Adrenal gland (tissue), 9 donors: ENCODE measurements at regions not wholly inside any gene's neighbourhood (a gene's known extent, or its start where the extent isn't known, plus 50 kb on each side); places are given as distances from the start of the nearest gene placed in this dataset.
"Not testable (repeated sequence)": the region's sequence is repeated elsewhere in the genome, so short reads cannot be mapped to it uniquely, and the experiment has no call there.

Experiments used
- DNase-seq, 7 donors: peaks; one replicate each; pipeline ENCODE4 v3.0.0-alpha.2; 2019 to 2020
- H3K27ac ChIP-seq, 5 donors: fragments of 200-600 bp; sonication (generic) in 4 of 5; 1 replicate in 3 of 5; 2 replicates in 2 of 5; pipeline versions ENCODE4 v1.5.1 to v1.8.0; 2016 to 2020; ENCODE audit warnings: mild to moderate bottlenecking in 1 of 5
- H3K27me3 ChIP-seq: fragments of 200-600 bp; 2 replicates; pipeline ENCODE4 v1.8.0; 2021
- H3K36me3 ChIP-seq, 2 donors: fragments of 200-600 bp; replicated peaks in 1 of 2; 1 replicate in 1 of 2; 2 replicates in 1 of 2; pipeline versions ENCODE4 v1.5.1 to v1.8.0; 2018 to 2022
- H3K4me1 ChIP-seq, 2 donors: fragments of 200-600 bp; replicated peaks in 1 of 2; 1 replicate in 1 of 2; 2 replicates in 1 of 2; pipeline versions ENCODE4 v1.5.1 to v1.8.0; 2018 to 2021
- H3K4me3 ChIP-seq, 4 donors: fragments of 200-600 bp; sonication (generic) in 3 of 4; one replicate each; pipeline ENCODE4 v1.5.1; 2016 to 2018
- H3K9me3 ChIP-seq, 3 donors: fragments of 200-600 bp; sonication (generic) in 1 of 3; replicated peaks in 1 of 3; 1 replicate in 2 of 3; 2 replicates in 1 of 3; pipeline versions ENCODE4 v1.5.1 to v1.8.0; 2016 to 2021
- POLR2A ChIP-seq, 2 donors: fragments of 450-650 bp; IDR thresholded peaks; one replicate each; pipeline ENCODE4 v1.6.1; 2017; ENCODE audit warnings: antibody characterized with exemption in 2 of 2, mild to moderate bottlenecking in 2 of 2, moderate library complexity in 1 of 2
- WGBS, 4 donors: extraction: QIAGEN DNeasy Blood & Tissue Kit in 2 of 4; methylation state at CpG; one replicate each; pipeline versions ENCODE4 v1.1.5 to v1.1.7; 2013 to 2017; 5-methylcytosine and 5-hydroxymethylcytosine counted together
- intact Hi-C, 2 donors: fragments of 100-400 bp; cut with DNase I; formaldehyde crosslinking; loops; one replicate each; pipeline versions ENCODE4 v1.14.1 to v1.15.0; 2022 to 2023
- TF ChIP-seq, protein P1 (sequence below), 6 experiments: fragments of 450-650 bp in 4 of 6; fragments of 200-600 bp in 2 of 6; sonication (generic) in 1 of 6; IDR thresholded peaks; 1 replicate in 5 of 6; 2 replicates in 1 of 6; pipeline versions ENCODE4 v1.5.1 to v1.8.0; 2016 to 2021; ENCODE audit warnings: antibody characterized with exemption in 6 of 6, mild to moderate bottlenecking in 2 of 6, moderate library complexity in 1 of 6
- donor health status: healthy with polysubstance abuse.
- donor health status: Bipolar disorder and iron deficiency.
- donor health status: DM: yes; HTN: yes; CAD: no.
- donor health status: DM: no; HTN: no; CAD: no.
- donor health status: DM: no; HTN: no; CAD: no.

DNA sequence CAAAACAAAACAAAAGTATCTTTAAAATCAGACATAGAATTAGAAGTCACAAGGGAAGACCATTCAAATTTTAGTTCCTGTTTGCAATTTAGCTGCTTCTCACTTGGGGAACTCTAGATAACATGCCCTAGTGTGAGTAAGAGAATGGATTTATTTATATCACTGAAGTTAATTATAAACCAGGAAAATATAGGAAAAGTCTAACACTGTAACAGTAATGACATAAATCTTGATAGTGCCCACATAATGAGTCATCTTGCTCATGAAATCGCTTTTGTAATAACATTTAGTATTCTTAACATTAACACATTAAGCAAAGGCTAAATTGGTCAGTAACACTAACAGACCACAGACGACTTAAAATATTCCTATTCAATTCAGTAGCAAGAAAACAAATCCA is 710.7 kb downstream of the STPG2 start:
- no peaks in the 10 kb centered on the region for H3K4me1 ChIP-seq
- no peak for DNase-seq
- H3K4me3 ChIP-seq, result no peak overlapping the region
- H3K27me3 ChIP-seq, result no peaks in the 10 kb centered on the region
- WGBS, 4 donors, result 58 to 76% (median 60%) methylated on average over 2 of the region's 2 CpGs
- intact Hi-C loops, result no loop called here
- TF ChIP-seq POLR2A (IDR thresholded peaks at IDR 0.05), result no peak
- TF ChIP-seq, protein P1, sequence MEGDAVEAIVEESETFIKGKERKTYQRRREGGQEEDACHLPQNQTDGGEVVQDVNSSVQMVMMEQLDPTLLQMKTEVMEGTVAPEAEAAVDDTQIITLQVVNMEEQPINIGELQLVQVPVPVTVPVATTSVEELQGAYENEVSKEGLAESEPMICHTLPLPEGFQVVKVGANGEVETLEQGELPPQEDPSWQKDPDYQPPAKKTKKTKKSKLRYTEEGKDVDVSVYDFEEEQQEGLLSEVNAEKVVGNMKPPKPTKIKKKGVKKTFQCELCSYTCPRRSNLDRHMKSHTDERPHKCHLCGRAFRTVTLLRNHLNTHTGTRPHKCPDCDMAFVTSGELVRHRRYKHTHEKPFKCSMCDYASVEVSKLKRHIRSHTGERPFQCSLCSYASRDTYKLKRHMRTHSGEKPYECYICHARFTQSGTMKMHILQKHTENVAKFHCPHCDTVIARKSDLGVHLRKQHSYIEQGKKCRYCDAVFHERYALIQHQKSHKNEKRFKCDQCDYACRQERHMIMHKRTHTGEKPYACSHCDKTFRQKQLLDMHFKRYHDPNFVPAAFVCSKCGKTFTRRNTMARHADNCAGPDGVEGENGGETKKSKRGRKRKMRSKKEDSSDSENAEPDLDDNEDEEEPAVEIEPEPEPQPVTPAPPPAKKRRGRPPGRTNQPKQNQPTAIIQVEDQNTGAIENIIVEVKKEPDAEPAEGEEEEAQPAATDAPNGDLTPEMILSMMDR (IDR thresholded peaks at IDR 0.05), result no peak
- no peak overlapping the region for H3K27ac ChIP-seq
- no peaks in the 10 kb centered on the region for H3K9me3 ChIP-seq
- no peaks in the 10 kb centered on the region for H3K36me3 ChIP-seq

DNA sequence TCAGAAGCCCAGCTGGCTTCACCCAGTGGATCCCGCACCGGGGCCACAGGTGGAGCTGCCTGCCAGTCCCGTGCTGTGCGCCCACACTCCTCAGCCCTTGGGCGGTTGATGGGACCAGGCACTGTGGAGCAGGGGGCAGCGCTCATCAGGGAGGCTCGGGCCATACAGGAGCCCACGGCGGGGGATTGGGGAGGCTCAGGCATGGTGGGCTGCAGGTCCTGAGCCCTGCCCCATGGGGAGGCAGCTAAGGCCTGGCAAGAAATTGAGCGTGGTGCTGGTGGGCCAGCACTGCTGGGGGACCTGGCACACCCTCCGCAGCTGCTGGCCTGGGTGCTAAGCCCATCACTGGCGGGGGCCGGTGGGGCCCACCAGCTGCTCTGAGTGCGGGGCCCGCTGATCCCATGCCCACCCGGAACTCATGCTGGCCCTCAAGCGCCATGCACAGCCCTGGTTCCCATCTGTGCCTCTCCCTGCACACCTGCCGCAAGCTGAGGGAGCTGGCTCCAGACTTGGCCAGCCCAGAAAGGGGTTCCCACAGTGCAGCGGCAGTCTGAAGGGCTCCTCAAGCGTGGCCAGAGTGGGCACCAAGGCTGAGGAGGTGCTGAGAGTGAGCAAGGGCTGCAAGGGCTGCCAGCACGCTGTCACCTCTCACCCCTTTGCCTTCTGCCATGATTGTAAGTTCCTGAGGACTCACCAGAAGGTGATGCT is 705.1 kb downstream of the STPG2 start:
- H3K27me3 ChIP-seq, DNase-seq, intact Hi-C loops, H3K4me1 ChIP-seq, H3K9me3 ChIP-seq, H3K27ac ChIP-seq, H3K4me3 ChIP-seq, H3K36me3 ChIP-seq: not testable (repeated sequence)
- 91 to 96% (median 92%) methylated on average over 9 to 21 of the region's 21 CpGs for WGBS, 4 donors

DNA sequence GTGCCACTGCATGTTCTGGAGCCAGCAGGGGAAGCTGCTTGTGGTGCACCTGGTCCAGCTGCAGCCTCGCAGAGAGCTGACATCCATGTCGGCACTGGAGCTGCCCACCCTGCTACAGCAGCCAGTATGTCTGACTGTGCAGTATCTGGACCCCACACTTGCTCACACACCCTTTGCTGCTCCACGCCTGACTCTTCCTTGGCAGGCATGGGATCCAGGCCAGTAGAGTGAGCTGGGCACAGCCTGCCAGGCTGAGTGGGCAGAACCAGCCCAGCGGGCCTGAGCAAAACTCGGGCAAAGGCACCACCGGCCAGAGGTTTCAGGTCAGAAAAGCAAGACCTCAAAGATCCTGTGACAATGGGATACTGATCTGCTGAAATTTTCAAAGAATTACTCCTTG is 690.1 kb downstream of the STPG2 start:
- Histone ChIP-seq H3K4me3 (no peak overlapping the region), H3K9me3 (no peaks in the 10 kb centered on the region), H3K4me1 (no peaks in the 10 kb centered on the region), H3K27ac (no peak overlapping the region), H3K36me3 (no peaks in the 10 kb centered on the region), H3K27me3 (no peaks in the 10 kb centered on the region)
- TF ChIP-seq, protein P1 (IDR thresholded peaks at IDR 0.05), result no peak
- TF ChIP-seq POLR2A (IDR thresholded peaks at IDR 0.05), result no peak
- intact Hi-C loops, result no loop called here
- no peak for DNase-seq
- 78 to 93% (median 86%) methylated on average over 3 to 6 of the region's 6 CpGs for WGBS, 4 donors

DNA sequence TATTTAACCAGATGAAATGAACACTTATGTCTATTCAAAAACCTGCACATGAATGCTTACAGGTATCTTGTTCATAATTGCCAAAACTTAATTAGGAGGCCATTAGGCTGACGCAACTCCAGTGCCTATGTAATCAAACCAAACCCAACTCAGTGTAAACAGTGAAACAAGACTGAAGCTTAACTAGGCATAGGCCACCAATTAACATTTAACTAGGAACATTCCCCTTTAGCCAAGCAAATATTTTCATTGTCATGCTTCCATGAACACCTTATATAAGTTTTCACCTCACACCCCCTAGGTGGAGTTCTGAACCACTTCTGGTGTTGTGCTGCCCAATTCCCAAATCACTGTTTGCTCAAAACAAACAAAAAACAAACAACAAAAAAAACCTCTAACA is 686.0 kb downstream of the STPG2 start:
- TF ChIP-seq POLR2A (IDR thresholded peaks at IDR 0.05), result no peak
- TF ChIP-seq, protein P1 (IDR thresholded peaks at IDR 0.05), result no peak
- H3K9me3 ChIP-seq, result no peaks in the 10 kb centered on the region
- H3K4me3 ChIP-seq, result no peak overlapping the region
- no peak overlapping the region for H3K27ac ChIP-seq
- no peaks in the 10 kb centered on the region for H3K27me3 ChIP-seq
- H3K4me1 ChIP-seq, result no peaks in the 10 kb centered on the region
- DNase-seq, result no peak
- intact Hi-C loops, result no loop called here
- no peaks in the 10 kb centered on the region for H3K36me3 ChIP-seq
- 59 to 86% (median 76%) methylated on average over 1 of the region's 1 CpG for WGBS, 4 donors

DNA sequence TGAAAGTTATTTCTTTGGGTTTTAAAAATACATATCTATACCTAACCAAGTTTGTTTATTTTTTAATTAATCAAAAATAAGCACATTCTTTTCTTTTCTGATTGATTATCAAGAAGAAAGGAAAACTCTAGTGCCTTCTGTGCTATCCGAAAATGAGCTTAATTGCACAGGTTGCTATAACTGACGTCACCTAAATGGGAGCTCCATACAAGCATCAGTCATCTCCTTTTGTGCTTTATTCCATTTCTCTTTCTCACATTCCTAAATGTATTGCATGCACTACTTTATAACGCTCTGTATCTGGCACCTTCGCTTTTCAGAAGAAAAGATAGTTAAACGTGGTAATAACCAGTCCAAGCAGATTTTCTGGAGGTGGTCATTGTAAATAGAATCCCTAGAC is 675.0 kb downstream of the STPG2 start:
- no peaks in the 10 kb centered on the region for H3K4me1 ChIP-seq
- intact Hi-C loops, result no loop called here
- H3K9me3 ChIP-seq, result no peaks in the 10 kb centered on the region
- DNase-seq, result no peak
- 81 to 89% (median 86%) methylated on average over 5 of the region's 5 CpGs for WGBS, 4 donors
- TF ChIP-seq POLR2A (IDR thresholded peaks at IDR 0.05), result no peak
- TF ChIP-seq, protein P1 (IDR thresholded peaks at IDR 0.05), result no peak
- no peaks in the 10 kb centered on the region for H3K36me3 ChIP-seq
- H3K27me3 ChIP-seq, result no peaks in the 10 kb centered on the region
- no peak overlapping the region for H3K4me3 ChIP-seq
- no peak overlapping the region for H3K27ac ChIP-seq
